GOT3 (cell line): ENCODE measurements at regions not wholly inside any gene's neighbourhood (a gene's known extent, or its start where the extent isn't known, plus 50 kb on each side); places are given as distances from the start of the nearest gene placed in this dataset.
"Not testable (repeated sequence)": the region's sequence is repeated elsewhere in the genome, so short reads cannot be mapped to it uniquely, and the experiment has no call there.

ENCODE experiments used
- DNase-seq: peaks from one replicate; lab custom pipeline; 2025; ENCODE audit warnings: mixed read lengths; lab: John Stamatoyannopoulos, UW

- DNase-seq: no peak
Observed at GRCh38 chr2:204360218-204361007, 184.9 kb upstream of the PARD3B start.

GRCh38 chr2:204361738-204362137 is 183.5 kb upstream of the PARD3B start:
- DNase-seq: no peak

- no peak for DNase-seq
Observed at GRCh38 chr2:204362581-204362980, 182.7 kb upstream of the PARD3B start.

GRCh38 chr2:204363513-204363912 is 181.8 kb upstream of the PARD3B start:
- DNase-seq: no peak

- no peak for DNase-seq
Observed at GRCh38 chr2:204364860-204365535, 180.3 kb upstream of the PARD3B start.

- DNase-seq: no peak
Observed at GRCh38 chr2:204365811-204366210, 179.5 kb upstream of the PARD3B start.

GRCh38 chr2:204367466-204367865 is 177.8 kb upstream of the PARD3B start:
- DNase-seq: no peak

- DNase-seq: no peak
Observed at GRCh38 chr2:204370172-204370718, 175.0 kb upstream of the PARD3B start.

- no peak for DNase-seq
Observed at GRCh38 chr2:204373942-204374341, 171.3 kb upstream of the PARD3B start.

- DNase-seq: no peak
Observed at GRCh38 chr2:204380141-204380881, 165.0 kb upstream of the PARD3B start.

- DNase-seq: no peak
Observed at GRCh38 chr2:204386668-204387067, 158.6 kb upstream of the PARD3B start.

- no peak for DNase-seq
Observed at GRCh38 chr2:204389120-204389519, 156.2 kb upstream of the PARD3B start.

GRCh38 chr2:204389856-204390255 is 155.4 kb upstream of the PARD3B start:
- DNase-seq: no peak

GRCh38 chr2:204395539-204395938 is 149.7 kb upstream of the PARD3B start:
- no peak for DNase-seq

GRCh38 chr2:204401114-204401513 is 144.2 kb upstream of the PARD3B start:
- no peak for DNase-seq

GRCh38 chr2:204407204-204408014 is 137.9 kb upstream of the PARD3B start:
- no peak for DNase-seq

- DNase-seq: not testable (repeated sequence)
Observed at GRCh38 chr2:204412782-204413181, 132.5 kb upstream of the PARD3B start.

- no peak for DNase-seq
Observed at GRCh38 chr2:204415406-204416181, 129.7 kb upstream of the PARD3B start.

- no peak for DNase-seq
Observed at GRCh38 chr2:204416236-204416635, 129.0 kb upstream of the PARD3B start.

GRCh38 chr2:204425821-204426220 is 119.5 kb upstream of the PARD3B start:
- no peak for DNase-seq

- DNase-seq: no peak
Observed at GRCh38 chr2:204428675-204429074, 116.6 kb upstream of the PARD3B start.
